GM13977 (cell line): ENCODE measurements at regions not wholly inside any gene's neighbourhood (a gene's known extent, or its start where the extent isn't known, plus 50 kb on each side); places are given as distances from the start of the nearest gene placed in this dataset.

Source experiments
- DNase-seq: peaks from one replicate; pipeline ENCODE4 v3.0.0; 2012; ENCODE audit warnings: low spot score
- in situ Hi-C: fragments of 300-500 bp; cut with MboI; formaldehyde crosslinking; loops from one replicate; pipeline ENCODE4 v1.12.0; 2022; ENCODE audit warnings: low sequenced_read_pairs, low pct_unique_long_range_greater_than_20kb, mixed read lengths, inconsistent platforms; ENCODE audit not compliant: unreplicated experiment
- TF ChIP-seq, protein P1 (sequence below): IDR thresholded peaks from 2 replicates; pipeline ENCODE4 v1.5.1; 2012; ENCODE audit warnings: mild to moderate bottlenecking, control low read depth; ENCODE audit not compliant: insufficient read depth; ENCODE audit errors: extremely low read depth, missing control alignments

DNA sequence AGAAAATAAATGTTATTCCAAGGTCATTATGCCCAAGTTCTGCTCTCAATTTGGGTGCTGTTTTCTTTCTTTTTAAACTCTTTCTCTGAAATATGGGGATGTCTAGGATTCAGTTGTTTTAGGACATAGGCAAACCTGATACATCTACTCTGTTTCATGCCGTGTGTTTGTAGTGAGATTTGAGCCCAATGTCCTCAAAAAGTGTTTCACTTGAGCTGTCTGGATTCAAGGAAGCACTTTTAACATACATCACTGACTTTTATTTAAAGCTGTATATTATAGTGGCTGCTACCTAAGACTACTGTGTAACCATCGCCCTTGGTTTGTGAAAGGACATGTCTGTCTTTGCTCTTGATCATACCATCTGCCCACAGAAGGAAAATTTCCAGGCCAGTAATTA, 709.3 kb upstream of the STXBP6 start:
- no peak for DNase-seq
- in situ Hi-C loops: no loop called here
- TF ChIP-seq, protein P1, sequence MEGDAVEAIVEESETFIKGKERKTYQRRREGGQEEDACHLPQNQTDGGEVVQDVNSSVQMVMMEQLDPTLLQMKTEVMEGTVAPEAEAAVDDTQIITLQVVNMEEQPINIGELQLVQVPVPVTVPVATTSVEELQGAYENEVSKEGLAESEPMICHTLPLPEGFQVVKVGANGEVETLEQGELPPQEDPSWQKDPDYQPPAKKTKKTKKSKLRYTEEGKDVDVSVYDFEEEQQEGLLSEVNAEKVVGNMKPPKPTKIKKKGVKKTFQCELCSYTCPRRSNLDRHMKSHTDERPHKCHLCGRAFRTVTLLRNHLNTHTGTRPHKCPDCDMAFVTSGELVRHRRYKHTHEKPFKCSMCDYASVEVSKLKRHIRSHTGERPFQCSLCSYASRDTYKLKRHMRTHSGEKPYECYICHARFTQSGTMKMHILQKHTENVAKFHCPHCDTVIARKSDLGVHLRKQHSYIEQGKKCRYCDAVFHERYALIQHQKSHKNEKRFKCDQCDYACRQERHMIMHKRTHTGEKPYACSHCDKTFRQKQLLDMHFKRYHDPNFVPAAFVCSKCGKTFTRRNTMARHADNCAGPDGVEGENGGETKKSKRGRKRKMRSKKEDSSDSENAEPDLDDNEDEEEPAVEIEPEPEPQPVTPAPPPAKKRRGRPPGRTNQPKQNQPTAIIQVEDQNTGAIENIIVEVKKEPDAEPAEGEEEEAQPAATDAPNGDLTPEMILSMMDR: no peak

DNA sequence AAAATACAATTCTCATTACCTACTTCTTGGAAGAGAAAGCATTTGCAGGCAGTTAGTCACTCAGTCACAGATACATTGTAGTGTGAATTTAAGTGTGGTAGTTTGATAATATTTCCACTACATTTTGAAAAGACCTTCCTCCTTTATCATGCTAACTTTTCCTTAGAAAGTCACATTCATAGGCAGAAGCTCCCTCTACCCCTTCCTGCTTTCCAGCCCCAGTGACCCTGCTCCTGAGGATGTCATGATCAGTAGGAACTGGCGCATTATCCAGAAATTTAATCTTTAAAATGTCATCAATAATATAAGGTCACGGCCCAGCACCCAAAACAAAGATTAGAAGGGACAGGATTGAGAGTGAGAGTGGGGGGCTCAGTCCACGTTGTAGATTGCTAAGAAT, 707.4 kb upstream of the STXBP6 start:
- in situ Hi-C loops: no loop called here
- TF ChIP-seq, protein P1: no peak
- no peak for DNase-seq

GRCh38 chr14:25756876-25757275, 706.9 kb upstream of the STXBP6 start:
- in situ Hi-C loops: no loop called here
- no peak for DNase-seq
- TF ChIP-seq, protein P1: no peak

DNA sequence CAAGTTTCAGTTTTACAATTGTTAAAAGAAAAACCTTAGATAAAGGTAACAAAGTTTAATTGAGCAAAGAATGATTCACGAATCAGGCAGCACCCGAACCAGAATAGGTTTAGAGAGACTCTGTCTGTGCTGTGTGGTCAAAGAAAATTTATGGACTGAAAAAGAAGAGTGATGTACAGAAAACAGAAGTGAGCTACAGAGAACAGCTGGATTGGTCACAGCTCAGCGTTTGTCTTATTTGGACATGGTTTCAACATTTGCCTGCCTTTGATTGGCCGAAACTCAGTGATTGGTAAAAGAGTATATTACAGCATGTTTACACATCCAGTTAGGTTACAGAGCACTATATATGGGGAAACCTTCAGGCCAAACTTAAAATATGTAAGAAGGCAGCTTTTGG, 703.2 kb upstream of the STXBP6 start:
- in situ Hi-C loops: no loop called here
- no peak for DNase-seq
- TF ChIP-seq, protein P1: no peak

DNA sequence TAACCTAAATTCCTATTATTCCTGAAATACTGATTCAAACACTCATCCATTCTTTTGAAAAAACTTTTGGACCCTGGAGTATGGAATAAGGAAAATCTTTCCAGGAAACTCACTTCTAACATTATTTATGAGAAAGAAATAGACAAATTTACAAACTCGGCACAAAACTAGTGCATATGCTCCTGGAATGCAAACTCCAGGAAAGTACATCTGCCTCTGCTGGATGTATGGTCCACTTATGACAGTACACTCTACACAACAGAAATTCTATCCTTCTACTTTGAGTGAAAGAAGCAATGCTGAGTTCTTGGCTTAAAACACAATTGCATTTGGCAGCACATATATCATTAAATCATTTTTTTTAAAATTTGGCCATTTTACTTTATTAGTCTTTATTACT, 700.5 kb upstream of the STXBP6 start:
- in situ Hi-C loops: no loop called here
- TF ChIP-seq, protein P1: no peak
- no peak for DNase-seq
